Gastrocnemius medialis (tissue), 4 donors: ENCODE measurements at regions not wholly inside any gene's neighbourhood (a gene's known extent, or its start where the extent isn't known, plus 50 kb on each side); places are given as distances from the start of the nearest gene placed in this dataset.

Experiments
- ATAC-seq, 2 donors: fragments of 150-250 bp; one replicate each; pipeline ENCODE4 v1.9.1; 2016
- DNase-seq, 2 donors: peaks; one replicate each; pipeline ENCODE4 v3.0.0-alpha.2; 2019
- H3K27ac ChIP-seq, 4 donors: fragments of 200-600 bp; sonication (generic); 1 replicate in 1 of 4; 2 replicates in 3 of 4; pipeline ENCODE4 v1.5.1; 2016 to 2018; ENCODE audit warnings: mild to moderate bottlenecking in 2 of 4, moderate library complexity in 1 of 4
- H3K27me3 ChIP-seq, 3 donors: fragments of 200-600 bp; sonication (generic) in 2 of 3; 1 replicate in 1 of 3; 2 replicates in 2 of 3; pipeline versions ENCODE4 v1.5.1 to v1.6.0; 2016 to 2019; ENCODE audit warnings: mild to moderate bottlenecking in 1 of 3, moderate library complexity in 1 of 3
- H3K36me3 ChIP-seq, 2 donors: fragments of 200-600 bp; sonication (generic) in 1 of 2; one replicate each; pipeline ENCODE4 v1.5.1; 2017 to 2018
- H3K4me1 ChIP-seq, 2 donors: fragments of 200-600 bp; sonication (generic) in 1 of 2; one replicate each; pipeline ENCODE4 v1.5.1; 2016 to 2017; ENCODE audit warnings: mild to moderate bottlenecking in 2 of 2
- H3K4me3 ChIP-seq, 4 donors: fragments of 200-600 bp; sonication (generic) in 3 of 4; 1 replicate in 1 of 4; 2 replicates in 3 of 4; pipeline ENCODE4 v1.5.1; 2016 to 2019; ENCODE audit warnings: mild to moderate bottlenecking in 2 of 4
- H3K9me3 ChIP-seq, 3 donors: fragments of 200-600 bp; sonication (generic) in 2 of 3; 1 replicate in 1 of 3; 2 replicates in 2 of 3; pipeline ENCODE4 v1.5.1; 2016 to 2019
- POLR2A ChIP-seq, 2 donors: fragments of 450-650 bp; IDR thresholded peaks; one replicate each; pipeline ENCODE4 v1.6.1; 2017; ENCODE audit warnings: antibody characterized with exemption in 2 of 2, mild to moderate bottlenecking in 2 of 2, moderate library complexity in 2 of 2
- in situ Hi-C, 4 donors: fragments of 200-750 bp; cut with MboI; loops; one replicate each; pipeline versions ENCODE4 v1.15.0 to v1.8.0; 2017; ENCODE audit warnings: low sequenced_read_pairs in 4 of 4
- intact Hi-C: fragments of 100-400 bp; cut with DNase I; formaldehyde crosslinking; loops from one replicate; pipeline ENCODE4 v1.15.1; 2023; ENCODE audit warnings: low total_unique reads
- TF ChIP-seq, protein P1 (sequence below), 5 experiments: fragments of 450-650 bp in 3 of 5; fragments of 200-600 bp in 2 of 5; sonication (generic) in 2 of 5; IDR thresholded peaks in 4 of 5; conservative IDR thresholded peaks in 1 of 5; 1 replicate in 4 of 5; 2 replicates in 1 of 5; pipeline ENCODE4 v1.5.1; 2016 to 2019; ENCODE audit warnings: antibody characterized with exemption in 5 of 5, mild to moderate bottlenecking in 3 of 5, moderate library complexity in 3 of 5

DNA sequence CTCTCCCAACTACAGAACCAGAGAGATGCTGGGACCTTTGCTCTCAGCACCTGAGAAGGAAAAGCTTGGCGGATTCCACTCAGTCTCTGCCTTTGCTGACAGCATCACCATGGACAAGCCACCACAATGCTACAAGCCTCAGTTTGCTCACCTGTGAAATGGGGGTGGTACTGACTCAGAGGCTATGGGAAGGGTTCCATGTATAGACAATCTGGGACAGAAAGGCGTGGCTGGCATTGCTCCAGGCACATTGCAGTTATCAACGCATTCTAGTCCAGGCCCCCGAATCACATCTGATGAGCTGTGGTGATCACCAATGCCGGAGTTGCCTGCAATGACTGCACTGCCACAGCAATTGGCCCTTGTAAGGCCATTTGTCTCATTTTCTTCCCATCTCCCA is 72.6 kb downstream of the ISX start:
- H3K27me3 ChIP-seq = peaks cover 0 to 3% (median 2%) of the 10 kb centered on the region in 3 donors
- no peak overlapping the region for H3K27ac ChIP-seq
- H3K4me3 ChIP-seq = no peak overlapping the region
- ATAC-seq = no peak
- in situ Hi-C loops (no loop called here), intact Hi-C loops (no loop called here)
- H3K36me3 ChIP-seq = no peaks in the 10 kb centered on the region
- H3K4me1 ChIP-seq = no peaks in the 10 kb centered on the region
- H3K9me3 ChIP-seq = no peaks in the 10 kb centered on the region
- TF ChIP-seq POLR2A (IDR thresholded peaks at IDR 0.05) = no peak
- TF ChIP-seq, protein P1, sequence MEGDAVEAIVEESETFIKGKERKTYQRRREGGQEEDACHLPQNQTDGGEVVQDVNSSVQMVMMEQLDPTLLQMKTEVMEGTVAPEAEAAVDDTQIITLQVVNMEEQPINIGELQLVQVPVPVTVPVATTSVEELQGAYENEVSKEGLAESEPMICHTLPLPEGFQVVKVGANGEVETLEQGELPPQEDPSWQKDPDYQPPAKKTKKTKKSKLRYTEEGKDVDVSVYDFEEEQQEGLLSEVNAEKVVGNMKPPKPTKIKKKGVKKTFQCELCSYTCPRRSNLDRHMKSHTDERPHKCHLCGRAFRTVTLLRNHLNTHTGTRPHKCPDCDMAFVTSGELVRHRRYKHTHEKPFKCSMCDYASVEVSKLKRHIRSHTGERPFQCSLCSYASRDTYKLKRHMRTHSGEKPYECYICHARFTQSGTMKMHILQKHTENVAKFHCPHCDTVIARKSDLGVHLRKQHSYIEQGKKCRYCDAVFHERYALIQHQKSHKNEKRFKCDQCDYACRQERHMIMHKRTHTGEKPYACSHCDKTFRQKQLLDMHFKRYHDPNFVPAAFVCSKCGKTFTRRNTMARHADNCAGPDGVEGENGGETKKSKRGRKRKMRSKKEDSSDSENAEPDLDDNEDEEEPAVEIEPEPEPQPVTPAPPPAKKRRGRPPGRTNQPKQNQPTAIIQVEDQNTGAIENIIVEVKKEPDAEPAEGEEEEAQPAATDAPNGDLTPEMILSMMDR (IDR thresholded peaks at IDR 0.05 in 4 of 5, conservative IDR thresholded peaks at IDR 0.05 in 1 of 5) = no peak
- no peak for DNase-seq

DNA sequence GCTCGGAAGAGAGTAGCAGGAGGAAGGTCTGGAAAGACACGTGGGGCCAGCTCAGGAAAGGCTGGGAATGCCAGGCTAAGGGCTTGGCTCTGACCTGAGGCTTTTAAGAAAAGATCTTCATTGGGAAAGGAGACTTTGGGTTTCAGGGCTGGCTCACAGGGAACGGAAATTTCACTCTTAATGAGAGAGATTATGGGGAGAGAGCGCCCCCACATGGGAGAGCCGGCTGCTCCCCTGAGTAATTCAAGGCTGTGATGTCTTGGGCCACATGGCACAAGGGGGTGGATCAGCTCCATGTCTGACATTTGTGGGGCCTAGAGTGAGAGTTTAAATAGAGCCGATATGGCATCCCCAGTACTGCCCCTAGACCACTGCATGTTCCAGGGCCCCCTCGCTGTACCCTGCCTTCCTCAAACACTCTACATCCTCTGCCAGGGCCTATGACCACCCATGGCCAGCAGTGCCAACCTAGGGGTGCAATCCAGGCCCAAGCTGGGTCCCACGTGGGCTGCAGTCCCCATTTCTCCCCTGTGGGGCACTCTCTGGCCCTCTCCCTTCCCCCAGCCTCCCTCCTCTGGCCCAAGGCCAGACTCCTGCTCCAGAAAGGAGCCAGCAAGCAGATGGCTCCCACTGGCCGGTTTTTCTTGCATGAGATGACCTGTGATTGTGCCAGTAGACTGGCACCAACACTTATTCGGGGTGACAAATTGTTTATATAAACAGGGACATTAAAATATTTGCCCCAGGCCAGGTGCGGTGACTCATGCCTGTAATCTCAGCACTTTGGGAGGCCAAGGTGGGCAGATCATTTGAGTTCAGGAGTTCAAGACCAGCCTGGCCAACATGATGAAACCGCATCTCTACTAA is 75.2 kb downstream of the ISX start:
- H3K36me3 ChIP-seq = no peaks in the 10 kb centered on the region
- peaks cover 0 to 2% (median 0%) of the 10 kb centered on the region in 3 donors for H3K27me3 ChIP-seq
- no peak for ATAC-seq
- no peak overlapping the region for H3K4me3 ChIP-seq
- no peaks in the 10 kb centered on the region for H3K4me1 ChIP-seq
- in situ Hi-C loops = no loop called here
- intact Hi-C loops = no loop called here
- no peak for TF ChIP-seq POLR2A (IDR thresholded peaks at IDR 0.05)
- TF ChIP-seq, protein P1 (IDR thresholded peaks at IDR 0.05 in 4 of 5, conservative IDR thresholded peaks at IDR 0.05 in 1 of 5) = no peak
- no peaks in the 10 kb centered on the region for H3K9me3 ChIP-seq
- no peak for DNase-seq
- H3K27ac ChIP-seq = no peak overlapping the region

DNA sequence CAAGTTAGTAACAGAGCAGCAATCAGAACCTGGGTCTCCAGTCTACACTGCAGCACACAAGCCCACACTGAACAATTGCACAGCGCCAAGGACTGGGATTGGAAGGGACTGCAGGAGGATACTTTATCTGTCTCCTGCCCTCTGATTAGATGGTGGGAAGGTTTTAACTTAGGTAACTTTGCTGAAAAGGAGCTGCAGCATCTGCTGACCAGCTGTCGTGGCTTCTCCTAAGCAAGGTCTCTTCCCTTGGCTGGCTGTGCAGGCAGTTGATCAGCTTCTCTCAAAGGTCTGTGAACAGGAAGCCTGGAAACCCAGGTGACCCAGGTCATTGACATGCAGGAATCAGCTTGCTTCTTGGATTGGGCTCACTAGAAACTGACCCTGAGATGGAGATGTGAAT is 82.4 kb downstream of the ISX start:
- DNase-seq = no peak
- Histone ChIP-seq H3K9me3 (no peaks in the 10 kb centered on the region), H3K27ac (no peak overlapping the region), H3K4me3 (no peak overlapping the region), H3K27me3 (peaks cover 0 to 3% (median 0%) of the 10 kb centered on the region in 3 donors), H3K36me3 (no peaks in the 10 kb centered on the region), H3K4me1 (no peaks in the 10 kb centered on the region)
- TF ChIP-seq, protein P1 (IDR thresholded peaks at IDR 0.05 in 4 of 5, conservative IDR thresholded peaks at IDR 0.05 in 1 of 5) = no peak
- no peak for TF ChIP-seq POLR2A (IDR thresholded peaks at IDR 0.05)
- ATAC-seq = no peak
- intact Hi-C loops (no loop called here), in situ Hi-C loops (no loop called here)

DNA sequence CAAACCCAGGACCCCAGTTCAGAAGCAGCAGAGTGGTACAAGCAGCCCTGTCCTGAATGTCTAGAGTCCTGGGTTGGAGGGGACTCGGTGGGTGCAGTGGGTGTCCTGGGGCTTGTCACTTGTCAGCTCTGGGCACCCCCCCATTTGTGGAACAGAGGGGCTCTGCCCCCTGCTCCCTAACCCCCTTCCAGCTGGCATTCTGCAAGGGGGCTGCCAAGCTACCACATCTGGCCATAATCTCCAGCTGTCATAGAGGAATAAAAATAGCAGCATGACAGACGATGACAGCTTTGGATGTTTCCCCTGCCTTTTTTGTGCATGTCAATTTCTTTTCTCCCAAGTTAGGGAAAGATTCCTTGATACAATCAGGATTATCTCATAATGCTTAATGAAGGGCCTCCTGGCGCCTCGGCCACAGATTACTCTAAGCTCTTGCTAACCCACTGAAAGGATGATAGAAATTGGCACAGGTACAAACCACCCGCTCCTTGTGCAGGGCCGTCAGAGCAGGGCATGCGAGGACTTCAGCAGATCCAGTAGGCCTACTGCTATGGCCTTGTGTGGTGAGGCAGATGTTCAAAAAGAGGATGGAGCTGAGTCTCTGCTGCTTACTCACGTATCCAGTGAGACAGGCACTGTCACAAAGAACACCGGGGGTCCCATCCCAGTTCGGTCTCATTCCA is 83.0 kb downstream of the ISX start:
- in situ Hi-C loops (no loop called here), intact Hi-C loops (no loop called here)
- no peaks in the 10 kb centered on the region for H3K36me3 ChIP-seq
- H3K4me1 ChIP-seq = no peaks in the 10 kb centered on the region
- no peaks in the 10 kb centered on the region for H3K9me3 ChIP-seq
- peaks cover 0 to 3% (median 0%) of the 10 kb centered on the region in 3 donors for H3K27me3 ChIP-seq
- ATAC-seq (no peak), DNase-seq (no peak)
- no peak overlapping the region for H3K27ac ChIP-seq
- H3K4me3 ChIP-seq = no peak overlapping the region
- TF ChIP-seq POLR2A (IDR thresholded peaks at IDR 0.05) = no peak
- TF ChIP-seq, protein P1 (IDR thresholded peaks at IDR 0.05 in 4 of 5, conservative IDR thresholded peaks at IDR 0.05 in 1 of 5) = no peak
